Astrocyte (in vitro differentiated cells and primary cell): ENCODE measurements at regions not wholly inside any gene's neighbourhood (a gene's known extent, or its start where the extent isn't known, plus 50 kb on each side); places are given as distances from the start of the nearest gene placed in this dataset.

Experiments used
- DNase-seq: peaks from one replicate; pipeline ENCODE4 v3.0.0-alpha.2; 2010; ENCODE audit warnings: low read depth
- FAIRE-seq: peaks from 2 replicates; lab custom pipeline; 2011; peaks lifted over from hg19 to GRCh38; lab: Jason Lieb, UNC
- H2AFZ ChIP-seq: 2 replicates; pipeline ENCODE4 v1.6.0; 2012; ENCODE audit warnings: low read depth, low read length, inconsistent platforms
- H3K27ac ChIP-seq: 2 replicates; pipeline ENCODE4 v1.5.1; 2011; ENCODE audit warnings: low read depth, low read length, inconsistent platforms
- H3K27me3 ChIP-seq: 2 replicates; pipeline ENCODE4 v1.6.0; 2011; ENCODE audit warnings: low read length, inconsistent platforms; ENCODE audit not compliant: insufficient read depth
- H3K36me3 ChIP-seq: 2 replicates; pipeline ENCODE4 v1.5.1; 2011; ENCODE audit warnings: low read length, inconsistent platforms; ENCODE audit not compliant: insufficient read depth
- H3K4me1 ChIP-seq: 2 replicates; pipeline ENCODE4 v1.5.1; 2011; ENCODE audit warnings: low read length, inconsistent platforms; ENCODE audit not compliant: insufficient read depth
- H3K4me2 ChIP-seq: 2 replicates; pipeline ENCODE4 v1.6.0; 2012; ENCODE audit warnings: low read length, inconsistent platforms
- H3K4me3 ChIP-seq: 2 replicates; pipeline ENCODE4 v1.5.1; 2011; ENCODE audit warnings: low read depth, mild to moderate bottlenecking, low read length, inconsistent platforms; ENCODE audit not compliant: insufficient read depth
- H3K79me2 ChIP-seq: 2 replicates; pipeline ENCODE4 v1.6.0; 2012; ENCODE audit warnings: mild to moderate bottlenecking, low read length, inconsistent platforms; ENCODE audit not compliant: insufficient read depth
- H3K9ac ChIP-seq: 2 replicates; pipeline ENCODE4 v1.6.0; 2012; ENCODE audit warnings: mild to moderate bottlenecking, low read length, inconsistent platforms
- H3K9me3 ChIP-seq: 2 replicates; pipeline ENCODE4 v1.5.1; 2012; ENCODE audit warnings: low read depth, mild to moderate bottlenecking, low read length, inconsistent platforms; ENCODE audit not compliant: insufficient read depth
- H4K20me1 ChIP-seq: 2 replicates; pipeline ENCODE4 v1.6.0; 2012; ENCODE audit warnings: low read length, inconsistent platforms; ENCODE audit not compliant: insufficient read depth
- H3K27ac Mint-ChIP-seq: one replicate; pipeline ENCODE4 v1.8.0; 2021; ENCODE audit warnings: mild to moderate bottlenecking, mixed read lengths; ENCODE audit not compliant: unreplicated experiment
- H3K27me3 Mint-ChIP-seq: one replicate; pipeline ENCODE4 v1.8.0; 2021; ENCODE audit warnings: low read depth, mixed read lengths; ENCODE audit not compliant: unreplicated experiment
- H3K36me3 Mint-ChIP-seq: one replicate; pipeline ENCODE4 v1.8.0; 2021; ENCODE audit warnings: low read depth, mixed read lengths; ENCODE audit not compliant: unreplicated experiment
- H3K4me1 Mint-ChIP-seq: one replicate; pipeline ENCODE4 v1.8.0; 2021; ENCODE audit warnings: low read depth, mixed read lengths; ENCODE audit not compliant: unreplicated experiment
- H3K4me3 Mint-ChIP-seq: one replicate; pipeline ENCODE4 v1.8.0; 2021; ENCODE audit warnings: mild to moderate bottlenecking, moderate library complexity, mixed read lengths; ENCODE audit not compliant: unreplicated experiment
- H3K9me3 Mint-ChIP-seq: one replicate; pipeline ENCODE4 v1.8.0; 2021; ENCODE audit warnings: mild to moderate bottlenecking, mixed read lengths; ENCODE audit not compliant: unreplicated experiment
- CTCF ChIP-seq: IDR thresholded peaks from 2 replicates; pipeline ENCODE4 v1.5.1; 2011; ENCODE audit warnings: low read depth, mild to moderate bottlenecking, inconsistent platforms, low read length, moderate library complexity; ENCODE audit not compliant: insufficient read depth
- EZH2 ChIP-seq: IDR thresholded peaks from 2 replicates; pipeline ENCODE4 v1.6.1; 2012; ENCODE audit warnings: mild to moderate bottlenecking, low read length, inconsistent platforms; ENCODE audit not compliant: insufficient read depth

GRCh38 chr5:18745042-18745987 lies 1111.1 kb downstream of the TAF11L14 start:
- Histone ChIP-seq H3K4me1 (no peaks in the 10 kb centered on the region), H4K20me1 (no peaks in the 10 kb centered on the region), H3K4me3 (no peak overlapping the region), H3K79me2 (no peaks in the 10 kb centered on the region), H3K9ac (no peak overlapping the region), H3K9me3 (no peaks in the 10 kb centered on the region), H2AFZ (no peak overlapping the region), H3K4me2 (no peak overlapping the region), H3K27ac (no peak overlapping the region), H3K36me3 (no peaks in the 10 kb centered on the region), H3K27me3 (no peaks in the 10 kb centered on the region)
- no peaks in the 10 kb centered on the region for H3K36me3 Mint-ChIP-seq
- H3K4me3 Mint-ChIP-seq, result no peak overlapping the region
- H3K9me3 Mint-ChIP-seq, result peaks cover 9% of the 10 kb centered on the region
- FAIRE-seq, result no peak
- TF ChIP-seq EZH2, result no peak
- no peak for TF ChIP-seq CTCF
- no peaks in the 10 kb centered on the region for H3K4me1 Mint-ChIP-seq
- H3K27me3 Mint-ChIP-seq, result no peaks in the 10 kb centered on the region
- H3K27ac Mint-ChIP-seq, result no peak overlapping the region
- DNase-seq, result no peak

GRCh38 chr5:18745988-18746615 lies 1111.8 kb downstream of the TAF11L14 start:
- no peaks in the 10 kb centered on the region for H3K4me1 Mint-ChIP-seq
- Histone ChIP-seq H2AFZ (no peak overlapping the region), H3K9me3 (no peaks in the 10 kb centered on the region), H3K4me3 (no peak overlapping the region), H3K27me3 (no peaks in the 10 kb centered on the region), H3K27ac (no peak overlapping the region), H3K36me3 (no peaks in the 10 kb centered on the region), H3K4me1 (no peaks in the 10 kb centered on the region), H3K9ac (no peak overlapping the region), H3K79me2 (no peaks in the 10 kb centered on the region), H3K4me2 (peak overlapping the region; percentile 6), H4K20me1 (no peaks in the 10 kb centered on the region)
- H3K9me3 Mint-ChIP-seq, result peaks cover 9% of the 10 kb centered on the region
- H3K27ac Mint-ChIP-seq, result no peak overlapping the region
- DNase-seq, result no peak
- TF ChIP-seq CTCF (no peak), EZH2 (no peak)
- H3K4me3 Mint-ChIP-seq, result no peak overlapping the region
- no peak for FAIRE-seq
- no peaks in the 10 kb centered on the region for H3K36me3 Mint-ChIP-seq
- H3K27me3 Mint-ChIP-seq, result no peaks in the 10 kb centered on the region
